ENCODE measurements at regions not wholly inside any gene's neighbourhood (a gene's known extent, or its start where the extent isn't known, plus 50 kb on each side); places are given as distances from the start of the nearest gene placed in this dataset.
"Not testable (repeated sequence)": the region's sequence is repeated elsewhere in the genome, so short reads cannot be mapped to it uniquely, and the experiment has no call there.

GRCh38 chr15:77910030-77910911 is 167.2 kb downstream of the TBC1D2B start:
- peak; percentile 60 for TF ChIP-seq CTCF (IDR thresholded peaks at IDR 0.05; ENCODE audit: low read depth, low read length)
- TF ChIP-seq POLR2A (IDR thresholded peaks at IDR 0.05; ENCODE audit: extremely low read depth, insufficient read length); MYC (IDR thresholded peaks at IDR 0.05; ENCODE audit: low read depth, low read length); MAX (IDR thresholded peaks at IDR 0.05; ENCODE audit: low read depth, low read length): not testable (repeated sequence)

All from NB4 (cell line).